C4-2B (cell line): ENCODE measurements at regions not wholly inside any gene's neighbourhood (a gene's known extent, or its start where the extent isn't known, plus 50 kb on each side); places are given as distances from the start of the nearest gene placed in this dataset.

Experiments
- ZFX ChIP-seq: fragments of 450-650 bp; IDR thresholded peaks from 2 replicates; pipeline ENCODE4 v1.6.1; 2017
- TF ChIP-seq, protein P1 (sequence below): fragments of 450-650 bp; conservative IDR thresholded peaks from 2 replicates; pipeline ENCODE4 v1.5.1; 2017; ENCODE audit warnings: mild to moderate bottlenecking

DNA sequence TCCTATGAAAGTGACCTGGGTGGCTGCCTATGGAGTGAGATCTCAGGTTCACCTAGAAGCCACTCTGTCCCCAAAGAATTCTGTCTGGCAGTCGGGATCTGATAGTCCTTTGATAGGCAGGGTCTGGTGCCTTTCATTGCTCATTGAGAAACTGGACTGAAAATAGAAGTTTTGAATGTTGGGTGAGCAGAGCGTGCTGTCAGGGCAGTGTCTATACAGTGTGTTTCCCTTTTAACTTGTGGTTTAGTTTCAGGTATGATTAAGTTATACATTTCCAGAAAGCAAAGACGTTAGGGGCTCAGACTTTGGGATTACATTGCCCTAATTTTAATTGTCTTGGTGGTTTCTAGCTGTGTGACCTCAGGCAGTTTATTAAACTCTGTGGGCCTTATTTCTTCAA is 111.3 kb upstream of the PAX6 start:
- TF ChIP-seq, protein P1, sequence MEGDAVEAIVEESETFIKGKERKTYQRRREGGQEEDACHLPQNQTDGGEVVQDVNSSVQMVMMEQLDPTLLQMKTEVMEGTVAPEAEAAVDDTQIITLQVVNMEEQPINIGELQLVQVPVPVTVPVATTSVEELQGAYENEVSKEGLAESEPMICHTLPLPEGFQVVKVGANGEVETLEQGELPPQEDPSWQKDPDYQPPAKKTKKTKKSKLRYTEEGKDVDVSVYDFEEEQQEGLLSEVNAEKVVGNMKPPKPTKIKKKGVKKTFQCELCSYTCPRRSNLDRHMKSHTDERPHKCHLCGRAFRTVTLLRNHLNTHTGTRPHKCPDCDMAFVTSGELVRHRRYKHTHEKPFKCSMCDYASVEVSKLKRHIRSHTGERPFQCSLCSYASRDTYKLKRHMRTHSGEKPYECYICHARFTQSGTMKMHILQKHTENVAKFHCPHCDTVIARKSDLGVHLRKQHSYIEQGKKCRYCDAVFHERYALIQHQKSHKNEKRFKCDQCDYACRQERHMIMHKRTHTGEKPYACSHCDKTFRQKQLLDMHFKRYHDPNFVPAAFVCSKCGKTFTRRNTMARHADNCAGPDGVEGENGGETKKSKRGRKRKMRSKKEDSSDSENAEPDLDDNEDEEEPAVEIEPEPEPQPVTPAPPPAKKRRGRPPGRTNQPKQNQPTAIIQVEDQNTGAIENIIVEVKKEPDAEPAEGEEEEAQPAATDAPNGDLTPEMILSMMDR: no peak
- TF ChIP-seq ZFX: no peak
